Keratinocyte (primary cell): ENCODE measurements at regions not wholly inside any gene's neighbourhood (a gene's known extent, or its start where the extent isn't known, plus 50 kb on each side); places are given as distances from the start of the nearest gene placed in this dataset.

Source experiments
- DNase-seq: peaks from one replicate; pipeline ENCODE4 v3.0.0-alpha.2; 2011; ENCODE audit warnings: low read depth, missing footprints, low spot score
- FAIRE-seq: peaks from 2 replicates; lab custom pipeline; 2011; peaks lifted over from hg19 to GRCh38; lab: Jason Lieb, UNC
- H2AFZ ChIP-seq: 2 replicates; pipeline ENCODE4 v1.6.0; 2012; ENCODE audit warnings: low read length, control low read depth, inconsistent platforms; ENCODE audit not compliant: control insufficient read depth
- H3K27ac ChIP-seq: 2 replicates; pipeline ENCODE4 v1.5.1; 2011; ENCODE audit warnings: low read length; ENCODE audit not compliant: control insufficient read depth, insufficient read depth
- H3K27me3 ChIP-seq: 3 replicates; pipeline ENCODE4 v1.6.0; 2011; ENCODE audit warnings: low read length; ENCODE audit not compliant: control insufficient read depth, insufficient read depth; ENCODE audit errors: extremely low read depth
- H3K36me3 ChIP-seq, 2 experiments: 2 replicates in 1 of 2; 3 replicates in 1 of 2; pipeline ENCODE4 v1.5.1; 2011; ENCODE audit warnings: low read length in 2 of 2, mild to moderate bottlenecking in 1 of 2; ENCODE audit not compliant: control insufficient read depth in 2 of 2, insufficient read depth in 2 of 2; ENCODE audit errors: extremely low read depth in 1 of 2
- H3K4me1 ChIP-seq: 3 replicates; pipeline ENCODE4 v1.5.1; 2011; ENCODE audit warnings: low read length; ENCODE audit not compliant: control insufficient read depth, insufficient read depth; ENCODE audit errors: extremely low read depth
- H3K4me2 ChIP-seq: 3 replicates; pipeline ENCODE4 v1.6.0; 2011; ENCODE audit warnings: low read depth, low read length; ENCODE audit not compliant: control insufficient read depth, insufficient read depth; ENCODE audit errors: extremely low read depth
- H3K4me3 ChIP-seq, 3 experiments: fragments of 200-600 bp in 1 of 3; sonication (generic) in 1 of 3; 2 replicates in 2 of 3; 3 replicates in 1 of 3; pipeline ENCODE4 v1.5.1; 2011 to 2016; ENCODE audit warnings: low read length in 3 of 3, mild to moderate bottlenecking in 3 of 3, control low read depth in 2 of 3, inconsistent platforms in 1 of 3, low read depth in 1 of 3, mixed read lengths in 1 of 3, mixed run types in 1 of 3, moderate library complexity in 1 of 3; ENCODE audit not compliant: control insufficient read depth in 2 of 3, insufficient read depth in 2 of 3; ENCODE audit errors: extremely low read depth in 1 of 3
- H3K79me2 ChIP-seq: 2 replicates; pipeline ENCODE4 v1.6.0; 2012; ENCODE audit warnings: low read length; ENCODE audit not compliant: control insufficient read depth, insufficient read depth
- H3K9ac ChIP-seq: 3 replicates; pipeline ENCODE4 v1.6.0; 2011; ENCODE audit warnings: low read length; ENCODE audit not compliant: control insufficient read depth, insufficient read depth; ENCODE audit errors: extremely low read depth
- H3K9me1 ChIP-seq: 3 replicates; pipeline ENCODE4 v1.6.0; 2011; ENCODE audit warnings: low read length; ENCODE audit not compliant: control insufficient read depth, insufficient read depth; ENCODE audit errors: extremely low read depth
- H3K9me3 ChIP-seq: 2 replicates; pipeline ENCODE4 v1.5.1; 2012; ENCODE audit warnings: low read depth, low read length; ENCODE audit not compliant: control insufficient read depth
- H4K20me1 ChIP-seq: 3 replicates; pipeline ENCODE4 v1.6.0; 2011; ENCODE audit warnings: low read length; ENCODE audit not compliant: control insufficient read depth, insufficient read depth; ENCODE audit errors: extremely low read depth
- CTCF ChIP-seq, 3 experiments: IDR thresholded peaks in 1 of 3; conservative IDR thresholded peaks in 1 of 3; optimal IDR thresholded peaks in 1 of 3; 2 replicates in 2 of 3; 3 replicates in 1 of 3; pipeline versions ENCODE3 to v1.5.1; 2011; ENCODE audit warnings: low read length in 3 of 3, mild to moderate bottlenecking in 3 of 3, moderate library complexity in 2 of 3, control low read depth in 1 of 3, inconsistent platforms in 1 of 3; ENCODE audit not compliant: insufficient read depth in 2 of 3; ENCODE audit errors: extremely low read depth in 1 of 3
- EZH2 ChIP-seq: IDR thresholded peaks from one replicate; pipeline ENCODE4 v1.6.1; 2012; ENCODE audit warnings: inconsistent platforms, mild to moderate bottlenecking, low read length, moderate library complexity
- dilution Hi-C: fragments of 300-500 bp; cut with MboI; formaldehyde crosslinking; loops from one replicate; pipeline ENCODE4 v1.7.0; 2020; ENCODE audit warnings: low sequenced_read_pairs; ENCODE audit not compliant: extremely low pct_ligation_motif_present

GRCh38 chr4:126965877-126966276 lies 666.9 kb upstream of the INTU start:
- no peak for FAIRE-seq
- no peak overlapping the region for H2AFZ ChIP-seq
- H3K4me2 ChIP-seq, result no peak overlapping the region
- H3K9ac ChIP-seq, result no peak overlapping the region
- no peaks in the 10 kb centered on the region for H3K9me1 ChIP-seq
- no peaks in the 10 kb centered on the region for H3K36me3 ChIP-seq
- no peaks in the 10 kb centered on the region for H4K20me1 ChIP-seq
- H3K79me2 ChIP-seq, result no peaks in the 10 kb centered on the region
- dilution Hi-C loops, result no loop called here
- DNase-seq, result no peak
- no peaks in the 10 kb centered on the region for H3K4me1 ChIP-seq
- no peak for TF ChIP-seq CTCF (optimal IDR thresholded peaks at IDR 0.05 in 1 of 3, IDR thresholded peaks at IDR 0.05 in 1 of 3, conservative IDR thresholded peaks at IDR 0.05 in 1 of 3; ENCODE audit: extremely low read depth in 1 of 3, insufficient read depth in 2 of 3, low read length in 3 of 3)
- no peak for TF ChIP-seq EZH2
- H3K27me3 ChIP-seq, result no peaks in the 10 kb centered on the region
- no peak overlapping the region for H3K27ac ChIP-seq
- H3K4me3 ChIP-seq, result no peak overlapping the region
- no peaks in the 10 kb centered on the region for H3K9me3 ChIP-seq

GRCh38 chr4:126969360-126970235 lies 663.2 kb upstream of the INTU start:
- dilution Hi-C loops, result no loop called here
- H3K27me3 ChIP-seq, result no peaks in the 10 kb centered on the region
- no peak for TF ChIP-seq EZH2
- no peak for TF ChIP-seq CTCF (optimal IDR thresholded peaks at IDR 0.05 in 1 of 3, IDR thresholded peaks at IDR 0.05 in 1 of 3, conservative IDR thresholded peaks at IDR 0.05 in 1 of 3; ENCODE audit: extremely low read depth in 1 of 3, insufficient read depth in 2 of 3, low read length in 3 of 3)
- no peaks in the 10 kb centered on the region for H3K36me3 ChIP-seq
- H3K4me1 ChIP-seq, result no peaks in the 10 kb centered on the region
- no peak for DNase-seq
- no peaks in the 10 kb centered on the region for H4K20me1 ChIP-seq
- no peak overlapping the region for H3K27ac ChIP-seq
- no peaks in the 10 kb centered on the region for H3K9me3 ChIP-seq
- FAIRE-seq, result no peak
- H3K4me2 ChIP-seq, result no peak overlapping the region
- H3K9ac ChIP-seq, result no peak overlapping the region
- H3K79me2 ChIP-seq, result no peaks in the 10 kb centered on the region
- H3K4me3 ChIP-seq, result no peak overlapping the region
- no peaks in the 10 kb centered on the region for H3K9me1 ChIP-seq
- no peak overlapping the region for H2AFZ ChIP-seq
